GM21447 (cell line): ENCODE measurements at regions not wholly inside any gene's neighbourhood (a gene's known extent, or its start where the extent isn't known, plus 50 kb on each side); places are given as distances from the start of the nearest gene placed in this dataset.
"Not testable (repeated sequence)": the region's sequence is repeated elsewhere in the genome, so short reads cannot be mapped to it uniquely, and the experiment has no call there.

Experiments
- ATAC-seq: cut with Tn5 transposase; IDR thresholded peaks from one replicate; pipeline ENCODE4 v1.9.1; 2021; ENCODE audit not compliant: unreplicated experiment

- no peak for ATAC-seq
Measured at GRCh38 chr10:30199376-30200016, 140.1 kb upstream of the JCAD start.

- no peak for ATAC-seq
Measured at GRCh38 chr10:30197186-30197585, 137.8 kb upstream of the JCAD start.

GRCh38 chr10:30196559-30196958 is 137.2 kb upstream of the JCAD start:
- ATAC-seq, result not testable (repeated sequence)

GRCh38 chr10:30192846-30193608 is 133.6 kb upstream of the JCAD start:
- peak; percentile 70 for ATAC-seq

GRCh38 chr10:30190577-30191552 is 131.5 kb upstream of the JCAD start:
- no peak for ATAC-seq

GRCh38 chr10:30189238-30189580 is 129.8 kb upstream of the JCAD start:
- ATAC-seq, result no peak

GRCh38 chr10:30188556-30189237 is 129.3 kb upstream of the JCAD start:
- ATAC-seq, result no peak

GRCh38 chr10:30188101-30188500 is 128.7 kb upstream of the JCAD start:
- ATAC-seq, result no peak

GRCh38 chr10:30187010-30187409 is 127.6 kb upstream of the JCAD start:
- ATAC-seq, result no peak

GRCh38 chr10:30186371-30186875 is 127.0 kb upstream of the JCAD start:
- ATAC-seq, result peak; percentile 62

- ATAC-seq, result no peak
Measured at GRCh38 chr10:30185916-30186315, 126.5 kb upstream of the JCAD start.

GRCh38 chr10:30185341-30185740 is 126.0 kb upstream of the JCAD start:
- no peak for ATAC-seq

GRCh38 chr10:30184397-30185033 is 125.1 kb upstream of the JCAD start:
- no peak for ATAC-seq

- no peak for ATAC-seq
Measured at GRCh38 chr10:30183055-30183402, 123.6 kb upstream of the JCAD start.

- ATAC-seq, result no peak
Measured at GRCh38 chr10:30182191-30183054, 123.0 kb upstream of the JCAD start.

- ATAC-seq, result no peak
Measured at GRCh38 chr10:30178356-30178964, 119.1 kb upstream of the JCAD start.

- no peak for ATAC-seq
Measured at GRCh38 chr10:30176776-30177533, 117.6 kb upstream of the JCAD start.

GRCh38 chr10:30176182-30176581 is 116.8 kb upstream of the JCAD start:
- no peak for ATAC-seq
